GM18867 (cell line): ENCODE measurements at regions not wholly inside any gene's neighbourhood (a gene's known extent, or its start where the extent isn't known, plus 50 kb on each side); places are given as distances from the start of the nearest gene placed in this dataset.
"Not testable (repeated sequence)": the region's sequence is repeated elsewhere in the genome, so short reads cannot be mapped to it uniquely, and the experiment has no call there.

ENCODE experiments used
- ATAC-seq: cut with Tn5 transposase; IDR thresholded peaks from one replicate; pipeline ENCODE4 v1.9.1; 2021; ENCODE audit warnings: mild to moderate bottlenecking, moderate library complexity; ENCODE audit not compliant: unreplicated experiment

GRCh38 chr5:98030273-98030672 is 743.2 kb upstream of the RGMB start:
- not testable (repeated sequence) for ATAC-seq

GRCh38 chr5:98031036-98031435 is 742.4 kb upstream of the RGMB start:
- not testable (repeated sequence) for ATAC-seq

DNA sequence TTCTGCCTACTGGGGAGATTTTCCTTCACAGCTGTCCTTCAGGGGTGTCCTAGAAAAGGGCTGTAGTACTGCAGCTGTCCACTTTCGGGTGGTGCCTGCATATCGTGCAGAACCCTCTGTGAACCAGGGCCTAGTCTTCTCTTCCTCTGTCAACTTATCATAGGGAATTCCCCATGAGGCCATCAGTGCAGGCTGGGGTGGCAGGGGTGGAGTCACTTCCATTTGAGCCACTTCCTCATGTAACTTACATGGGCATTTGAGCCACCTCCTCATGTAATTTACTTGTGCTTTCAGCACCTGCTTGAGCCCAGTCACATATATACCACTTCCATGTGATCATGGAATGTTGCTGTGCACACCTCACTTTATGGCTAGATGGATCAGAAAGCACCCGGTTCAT is 742.0 kb upstream of the RGMB start:
- peak; percentile 73 for ATAC-seq

GRCh38 chr5:98031926-98032325 is 741.5 kb upstream of the RGMB start:
- ATAC-seq: no peak

DNA sequence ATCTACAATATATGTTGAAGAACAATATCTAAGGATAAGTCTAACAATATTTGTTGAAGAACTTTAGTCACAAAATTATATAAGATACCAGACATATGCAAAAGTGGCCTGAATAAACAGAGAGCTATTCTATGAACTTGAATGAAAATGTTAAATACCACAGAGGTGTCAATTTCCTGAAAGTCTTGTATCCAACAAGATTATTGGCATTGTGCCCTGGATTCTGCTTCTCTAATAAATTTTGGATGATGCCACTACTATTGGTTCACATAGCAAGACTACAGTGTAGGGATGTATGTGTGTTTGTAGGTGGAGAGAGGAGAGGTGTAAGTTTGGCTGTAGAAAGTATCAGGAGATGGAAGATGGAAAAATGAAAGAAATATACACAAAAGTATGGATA is 731.8 kb upstream of the RGMB start:
- no peak for ATAC-seq

- ATAC-seq: no peak
Measured at GRCh38 chr5:98042521-98042920, 730.9 kb upstream of the RGMB start.

DNA sequence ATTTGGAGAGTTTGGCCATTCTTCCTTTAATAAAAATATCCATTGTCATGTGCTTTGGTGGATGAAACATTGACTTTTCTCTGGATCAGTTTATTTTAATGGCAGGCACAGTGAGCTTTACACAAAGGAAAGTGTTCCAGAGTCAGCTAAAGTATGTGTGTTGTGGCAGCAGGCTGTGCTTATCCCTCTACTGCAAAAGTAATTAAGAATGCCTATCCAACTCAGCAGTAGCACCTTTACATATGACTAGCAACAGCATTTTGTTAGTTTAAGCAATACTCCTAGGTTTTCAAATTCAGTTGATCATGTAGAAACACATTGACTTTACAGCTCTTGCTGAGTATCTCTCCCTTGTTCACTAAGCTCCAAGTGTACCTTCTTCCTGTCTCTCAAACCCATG is 730.5 kb upstream of the RGMB start:
- no peak for ATAC-seq

DNA sequence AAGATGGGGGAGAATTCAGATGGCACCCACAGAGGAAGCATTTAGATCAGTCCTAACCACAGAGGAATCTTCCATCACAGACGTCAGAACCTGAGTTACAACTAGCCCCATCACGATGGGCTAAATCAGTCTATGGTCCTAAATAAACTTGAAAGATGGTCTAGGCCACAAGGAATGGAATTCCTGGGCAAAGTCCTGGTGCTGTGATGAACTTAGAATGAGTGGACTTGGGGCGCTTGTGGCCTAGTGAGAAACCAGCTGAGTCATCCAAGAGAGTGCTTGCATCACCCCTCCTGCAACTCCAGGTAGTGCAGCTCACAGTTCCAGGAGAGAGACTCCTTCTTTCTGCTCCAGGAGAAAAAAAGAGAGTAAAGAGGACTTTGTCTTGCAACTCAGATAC is 722.9 kb upstream of the RGMB start:
- no peak for ATAC-seq

- ATAC-seq: no peak
Measured at GRCh38 chr5:98053170-98053569, 720.3 kb upstream of the RGMB start.

- no peak for ATAC-seq
Measured at GRCh38 chr5:98060148-98060547, 713.3 kb upstream of the RGMB start.

DNA sequence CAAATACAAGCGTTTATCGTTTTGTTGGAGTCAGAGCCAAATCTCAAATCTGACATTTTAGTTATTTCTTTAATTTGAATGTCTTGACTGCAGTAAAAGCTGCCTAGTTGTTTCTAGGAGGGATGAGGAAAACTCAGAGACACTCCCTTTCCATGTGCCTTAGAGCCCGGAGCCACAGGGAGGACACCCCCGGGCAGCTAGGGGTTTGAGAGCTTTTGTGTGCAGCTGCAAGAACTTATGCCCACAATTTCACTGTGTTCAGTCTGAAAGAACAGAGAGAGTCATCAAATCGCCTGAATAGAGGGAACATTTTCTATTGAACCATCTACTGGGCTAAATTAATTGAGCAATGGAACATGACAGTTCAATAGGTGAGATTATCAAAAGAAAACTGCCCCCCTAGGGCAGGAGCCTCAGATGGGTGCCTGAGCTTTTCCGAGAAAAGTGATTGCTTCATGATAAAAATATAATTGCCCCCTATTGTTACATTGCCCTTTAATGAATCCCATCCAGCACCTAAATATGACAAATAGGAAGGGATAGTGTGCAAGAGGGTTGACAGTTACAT is 709.3 kb upstream of the RGMB start:
- no peak for ATAC-seq

DNA sequence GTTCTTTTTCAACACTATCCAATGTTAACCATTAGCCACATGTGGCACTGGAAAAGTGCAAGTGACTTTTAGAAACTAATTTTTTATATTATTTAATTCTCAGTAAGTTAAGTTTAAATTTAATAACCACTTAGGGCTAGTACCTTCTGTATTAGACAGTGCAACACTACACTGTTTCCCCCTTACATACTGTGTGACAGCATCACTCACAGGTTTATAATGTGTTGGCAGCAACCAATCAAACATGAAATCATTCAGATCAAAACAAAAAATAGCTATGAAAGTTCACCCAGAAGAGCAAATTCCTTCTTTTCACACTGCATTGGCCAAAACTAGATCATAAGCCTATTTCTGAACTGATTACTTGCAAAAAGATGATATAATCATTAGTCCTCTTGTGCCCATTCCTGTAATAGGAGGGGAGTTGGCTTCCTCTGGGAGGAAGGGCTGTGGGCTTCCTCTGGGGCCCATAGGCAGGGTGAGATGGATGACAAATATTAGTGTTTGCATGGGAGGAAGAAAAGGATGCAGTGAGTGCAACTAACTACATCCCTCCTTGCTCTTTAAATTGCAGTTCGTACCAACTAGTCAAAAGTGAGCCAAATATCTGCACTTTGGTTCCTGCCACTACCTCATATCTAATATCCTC is 708.1 kb upstream of the RGMB start:
- no peak for ATAC-seq

GRCh38 chr5:98066910-98067309 is 706.6 kb upstream of the RGMB start:
- no peak for ATAC-seq

- peak; percentile 84 for ATAC-seq
Measured at GRCh38 chr5:98069876-98070512, 703.5 kb upstream of the RGMB start.

- ATAC-seq: no peak
Measured at GRCh38 chr5:98072921-98073320, 700.5 kb upstream of the RGMB start.

GRCh38 chr5:98076501-98076900 is 697.0 kb upstream of the RGMB start:
- no peak for ATAC-seq

GRCh38 chr5:98085593-98085992 is 687.9 kb upstream of the RGMB start:
- ATAC-seq: no peak

DNA sequence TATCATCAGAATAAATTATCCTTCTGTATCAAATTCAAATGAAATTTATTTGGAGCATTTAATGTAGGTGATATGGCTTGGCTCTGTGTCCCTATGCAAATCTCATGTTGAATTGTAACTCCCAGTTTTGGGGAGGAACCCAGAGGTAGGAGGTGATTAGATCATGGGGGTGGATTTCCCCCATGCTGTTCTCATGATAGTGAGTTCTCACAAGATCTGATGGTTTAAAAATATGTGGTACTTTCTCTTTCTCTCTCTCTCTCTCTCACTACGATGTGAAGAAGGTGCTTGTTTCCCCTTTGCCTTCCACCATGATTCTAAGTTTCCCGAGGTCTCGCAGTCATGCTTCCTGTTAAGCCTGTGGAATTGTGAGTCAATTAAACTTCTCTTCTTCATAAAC is 678.4 kb upstream of the RGMB start:
- ATAC-seq: no peak

- ATAC-seq: no peak
Measured at GRCh38 chr5:98096155-98096554, 677.3 kb upstream of the RGMB start.

DNA sequence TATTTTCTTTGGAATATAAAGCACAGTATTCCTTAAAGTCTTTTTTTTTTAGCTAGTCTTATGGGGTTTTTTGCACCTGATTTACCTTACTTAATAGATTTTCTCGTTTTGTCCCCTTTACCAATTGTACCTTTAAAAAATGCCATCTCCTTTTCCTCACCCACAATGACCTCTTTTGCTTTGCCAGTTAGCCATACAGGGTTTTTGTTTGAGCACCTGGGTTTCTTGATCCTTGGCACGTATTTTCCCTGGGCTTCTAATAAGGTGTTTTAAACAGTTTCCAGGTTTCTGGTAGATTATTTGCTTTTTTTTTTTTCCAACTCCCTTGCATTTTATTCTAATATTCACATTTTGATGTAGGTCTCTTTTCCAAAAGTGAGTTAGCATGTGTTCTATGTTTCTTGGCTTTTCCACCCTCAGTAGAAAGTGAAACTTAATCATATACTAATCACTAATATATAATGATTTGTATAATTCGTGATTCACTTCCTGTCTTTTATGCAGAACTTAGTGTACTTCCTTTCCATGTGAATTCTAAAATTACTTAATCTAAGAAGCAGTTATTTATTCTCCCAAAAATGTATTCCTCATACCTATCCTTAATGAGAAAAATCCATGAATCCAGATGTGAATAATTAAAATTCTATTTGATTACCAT is 673.9 kb upstream of the RGMB start:
- no peak for ATAC-seq

- ATAC-seq: no peak
Measured at GRCh38 chr5:98101131-98101530, 672.3 kb upstream of the RGMB start.

- no peak for ATAC-seq
Measured at GRCh38 chr5:98102936-98103335, 670.5 kb upstream of the RGMB start.
